Suppressor macrophage (primary cell): ENCODE measurements at regions not wholly inside any gene's neighbourhood (a gene's known extent, or its start where the extent isn't known, plus 50 kb on each side); places are given as distances from the start of the nearest gene placed in this dataset.

Source experiments
- DNase-seq, 4 experiments: peaks; one replicate each; pipeline ENCODE4 v3.0.0-alpha.2; 2020 to 2022

DNA sequence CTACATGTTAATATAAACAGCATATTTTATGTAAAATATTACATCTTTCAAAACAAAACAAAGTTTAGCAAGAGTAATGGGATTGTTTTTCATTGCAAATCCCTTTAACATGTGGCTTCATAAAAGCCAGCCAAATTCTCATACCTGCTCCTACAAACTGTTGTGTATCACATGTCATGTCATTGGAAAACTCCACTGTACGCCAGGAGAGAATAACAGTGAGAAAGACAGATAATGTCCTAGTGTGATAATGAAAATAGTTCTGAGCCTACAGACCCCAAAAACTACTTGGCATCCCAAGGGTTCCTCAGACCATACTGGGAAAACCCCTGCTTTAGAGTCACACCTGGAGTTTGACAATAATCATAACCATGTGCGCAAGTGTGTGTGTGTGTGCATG lies 182.7 kb upstream of the HNRNPA3 start:
- no peak for DNase-seq

DNA sequence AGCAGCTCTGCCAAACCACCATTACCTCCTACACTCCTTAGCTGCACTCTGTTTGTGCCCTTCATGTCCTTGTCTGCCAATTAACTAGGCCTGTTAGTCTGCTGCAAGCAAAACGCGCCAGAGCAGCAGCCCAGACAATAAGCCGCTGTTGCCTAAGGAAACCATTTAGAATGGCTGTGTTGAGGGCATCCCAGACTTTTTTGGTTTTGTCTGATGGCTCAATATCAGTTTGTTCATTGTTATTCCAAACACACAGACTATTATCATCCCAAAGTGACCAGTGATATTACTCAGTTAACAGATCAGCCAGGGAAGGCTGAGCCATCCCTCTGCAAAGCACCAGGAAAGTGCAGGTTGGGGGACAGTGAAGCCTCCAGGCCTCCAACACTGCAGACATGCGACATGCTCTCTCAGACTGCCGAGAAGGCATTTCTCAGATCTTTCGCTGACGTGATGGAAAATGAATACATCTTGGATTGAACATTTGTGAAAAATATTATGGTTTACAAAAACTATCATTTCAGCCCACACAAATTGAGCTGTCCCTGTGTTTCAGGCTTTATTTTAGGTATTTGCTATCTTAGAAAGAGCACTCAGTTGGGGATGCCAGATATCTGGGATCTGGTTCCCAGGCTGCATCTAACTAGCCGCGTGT lies 182.0 kb upstream of the HNRNPA3 start:
- DNase-seq: no peak

DNA sequence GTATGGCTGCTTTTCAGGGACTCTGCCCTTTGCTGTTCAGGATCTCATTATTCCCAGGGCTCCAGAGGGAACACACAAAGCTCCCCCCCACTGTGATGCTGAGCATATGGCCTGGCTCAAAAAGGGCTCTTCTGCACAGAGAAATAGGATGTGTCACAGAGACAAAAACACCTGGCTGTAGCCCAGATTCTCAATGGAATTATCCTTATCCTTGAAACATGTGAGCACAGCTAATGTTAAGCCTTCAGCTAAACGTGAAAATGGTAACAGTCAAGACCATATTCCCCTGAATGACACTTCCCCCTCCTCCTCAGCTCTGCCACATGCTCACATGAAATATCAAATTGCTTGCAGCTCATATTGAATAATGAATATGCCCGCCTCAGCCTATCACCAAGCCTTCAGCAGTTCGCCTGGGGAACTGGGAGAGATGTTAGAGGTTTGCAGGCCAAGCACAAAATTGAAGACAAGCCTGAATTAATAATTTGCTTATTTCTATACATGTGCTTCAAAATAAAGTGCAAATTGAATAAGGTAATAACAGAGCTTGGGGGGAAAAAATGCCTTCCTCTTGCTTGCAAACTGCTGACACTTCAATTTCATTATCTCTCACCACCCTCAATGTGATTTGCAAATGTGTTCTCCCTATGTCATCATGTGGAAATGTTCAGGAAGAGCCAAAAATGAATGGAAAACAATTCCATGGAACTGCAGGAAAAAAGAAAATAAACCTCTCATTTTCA lies 181.0 kb upstream of the HNRNPA3 start:
- no peak for DNase-seq

DNA sequence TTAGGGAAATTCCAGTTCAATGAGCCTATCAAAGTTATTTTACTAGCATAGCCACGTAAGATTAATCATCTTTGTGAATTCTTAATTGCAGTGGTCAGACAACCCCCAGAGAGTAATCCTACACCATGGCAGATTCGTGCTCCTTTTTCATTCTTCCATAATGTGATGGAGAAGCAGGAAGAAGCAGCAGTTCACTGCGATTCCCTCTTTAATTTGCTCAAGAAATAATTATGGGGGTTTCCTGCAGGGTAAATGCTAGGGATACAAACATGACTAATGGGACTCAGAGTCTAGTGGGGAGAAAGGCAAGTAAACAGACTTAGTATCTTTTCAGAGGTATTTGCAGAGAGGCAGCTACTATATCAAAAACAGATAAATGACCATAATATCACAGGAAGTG lies 175.8 kb upstream of the HNRNPA3 start:
- DNase-seq: no peak

DNA sequence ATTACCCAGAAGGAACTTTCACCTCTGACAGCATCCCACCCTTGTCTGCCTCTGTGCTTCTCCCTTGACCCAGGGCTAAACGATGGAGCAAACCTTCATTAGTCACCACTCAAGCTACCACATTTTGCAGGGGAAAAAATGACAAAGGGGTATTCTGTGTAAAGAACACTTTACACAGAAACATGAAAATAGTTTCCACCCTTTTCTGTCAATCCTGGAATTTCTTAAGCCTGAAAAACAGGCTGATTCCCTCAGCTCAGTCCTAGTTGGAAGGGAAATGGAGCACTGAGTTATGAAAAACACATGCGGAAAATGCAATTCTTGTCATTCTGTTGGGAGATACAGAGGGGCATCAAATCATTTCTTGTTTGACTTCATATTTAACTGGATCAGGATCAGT lies 175.0 kb upstream of the HNRNPA3 start:
- no peak for DNase-seq

DNA sequence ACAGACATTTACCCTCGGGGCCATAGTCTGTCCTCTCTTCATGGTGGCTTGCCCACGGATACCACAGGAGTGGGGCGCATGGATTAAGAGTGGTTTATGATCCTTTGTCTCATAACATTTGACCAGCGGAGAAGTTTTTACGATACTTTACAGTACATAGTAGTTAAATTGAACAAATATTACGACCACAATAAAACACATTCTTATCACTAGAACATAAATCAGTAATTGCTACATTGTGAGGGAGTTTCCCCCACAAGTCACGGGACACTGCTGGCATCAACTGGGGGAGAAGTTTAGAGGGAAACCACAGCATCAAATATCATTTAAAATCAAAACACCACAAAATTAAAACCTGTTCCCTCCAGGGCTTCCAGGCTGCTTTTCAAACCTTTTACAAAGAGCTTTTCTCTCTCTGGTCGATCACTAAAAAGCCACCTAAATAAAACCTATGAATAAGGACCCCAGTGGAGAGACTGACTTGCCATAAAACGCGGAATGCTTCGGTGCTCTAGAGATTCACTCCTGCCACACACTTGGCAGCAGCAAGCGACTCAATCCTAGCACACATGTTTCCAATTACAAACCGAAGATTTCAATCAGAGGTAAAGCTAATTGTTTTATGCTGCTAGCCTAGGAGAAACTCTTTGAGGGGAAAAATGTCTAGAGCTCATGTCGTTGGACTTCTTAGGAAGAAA lies 173.7 kb upstream of the HNRNPA3 start:
- no peak for DNase-seq

DNA sequence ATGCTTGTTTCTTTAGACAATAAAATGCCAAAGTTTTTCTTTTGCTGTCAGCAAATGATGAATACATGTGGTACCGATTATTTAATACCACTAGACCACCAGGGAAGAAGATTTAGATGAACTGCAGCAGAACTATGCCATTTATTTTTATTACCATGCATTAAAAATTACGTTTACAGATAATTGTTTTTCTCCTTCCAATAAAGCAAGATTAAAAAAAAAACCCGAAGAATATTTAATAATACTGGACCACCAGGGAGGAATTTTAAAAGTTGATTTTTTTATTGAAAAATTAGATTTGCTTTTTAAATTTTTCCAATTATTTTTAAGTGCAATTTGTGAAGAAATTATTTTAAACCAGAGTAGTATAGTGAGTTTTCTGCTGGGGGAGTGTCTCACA lies 170.3 kb upstream of the HNRNPA3 start:
- no peak for DNase-seq

DNA sequence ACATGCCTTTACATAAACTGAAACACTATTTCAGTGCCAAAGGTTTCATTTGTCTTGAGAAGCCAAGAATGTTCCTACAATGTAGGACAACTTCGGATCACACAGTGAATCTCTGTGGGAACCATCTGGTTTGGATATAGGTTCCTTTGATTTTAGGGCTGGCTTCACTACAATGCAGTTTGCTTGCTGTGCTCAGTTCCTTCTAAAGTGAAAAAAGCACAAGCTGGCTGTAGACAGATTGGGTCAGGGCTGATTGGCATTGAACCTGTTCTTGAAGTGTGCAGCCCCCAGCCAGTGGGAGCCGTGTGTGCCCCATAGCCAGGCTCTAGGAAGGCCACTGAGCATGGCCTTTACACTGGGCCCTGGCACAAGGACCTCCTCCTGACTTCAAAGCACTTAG lies 167.9 kb upstream of the HNRNPA3 start:
- DNase-seq: no peak

DNA sequence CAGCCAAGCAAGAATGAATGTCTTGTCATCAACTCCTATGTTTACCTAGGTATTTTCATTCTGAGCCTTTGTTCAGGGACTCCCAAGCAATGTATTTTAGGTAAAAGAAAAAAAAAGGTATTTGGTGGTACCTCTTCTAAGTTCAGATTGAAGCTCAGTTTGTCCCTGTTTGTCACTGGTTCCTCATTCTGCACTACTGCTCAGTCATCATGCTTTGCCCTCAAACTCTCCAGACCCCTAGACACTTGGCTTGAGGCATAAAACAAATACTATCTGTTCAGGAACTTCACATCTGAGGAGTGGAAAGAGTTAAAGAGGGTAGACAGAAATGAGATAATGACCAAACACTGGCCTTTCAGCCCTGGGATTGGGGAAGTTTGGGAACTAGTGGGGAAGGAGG lies 163.6 kb upstream of the HNRNPA3 start:
- DNase-seq: no peak

DNA sequence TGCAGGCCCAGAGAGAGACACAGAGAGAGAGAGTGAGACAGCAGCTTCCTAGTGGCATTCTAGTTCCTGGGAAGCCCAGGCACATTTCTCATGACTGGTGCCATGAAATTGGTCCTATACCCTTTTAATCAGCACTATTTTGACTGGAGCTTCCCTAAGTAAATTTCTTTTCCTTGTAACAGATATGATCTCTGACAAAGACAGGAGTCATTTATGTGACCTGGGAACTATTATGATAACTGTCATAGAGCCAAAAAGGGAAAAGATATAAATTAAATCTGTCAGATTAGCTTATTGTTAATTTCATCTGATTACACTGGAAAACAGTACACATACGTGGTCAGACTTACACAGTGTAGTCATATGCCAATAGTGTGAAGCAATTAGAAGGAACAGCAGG lies 161.3 kb upstream of the HNRNPA3 start:
- no peak for DNase-seq

DNA sequence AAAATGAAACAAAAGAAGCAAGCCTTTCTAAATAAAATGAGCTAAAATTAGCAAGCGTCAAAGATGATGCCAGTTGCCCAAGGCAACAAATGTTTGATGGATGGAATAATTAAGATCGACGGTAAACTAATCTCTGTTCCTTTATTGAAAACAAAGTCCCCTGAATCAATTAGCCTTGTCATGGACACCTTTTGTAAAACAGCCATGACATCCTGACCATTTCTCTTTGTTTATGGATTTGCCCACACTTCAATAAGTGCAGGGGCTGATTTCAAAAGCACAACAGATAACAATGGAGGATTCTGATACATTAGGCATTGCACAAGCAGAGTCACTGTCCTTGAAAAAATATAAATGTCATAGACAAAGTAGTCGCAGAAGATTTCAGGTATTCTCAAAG lies 160.1 kb upstream of the HNRNPA3 start:
- DNase-seq: no peak

DNA sequence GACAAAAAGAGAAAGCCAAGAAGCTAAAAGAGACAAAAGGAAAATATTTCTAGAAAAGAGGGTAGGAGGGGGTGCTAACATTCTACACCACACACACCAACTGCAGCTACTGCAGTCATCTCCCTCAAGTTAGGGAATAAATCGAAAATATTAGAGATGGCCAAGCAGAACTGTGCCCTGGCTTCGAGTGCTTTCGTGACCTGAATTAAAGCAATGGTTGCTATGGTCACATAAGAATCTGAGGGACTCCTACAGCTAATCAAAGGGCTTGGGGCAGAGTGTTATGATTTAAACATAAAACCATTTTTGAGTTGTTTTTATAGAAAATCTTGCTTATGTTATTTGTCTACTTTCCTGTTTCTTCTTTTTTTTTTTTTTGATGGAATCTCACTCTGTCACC lies 159.6 kb upstream of the HNRNPA3 start:
- no peak for DNase-seq

DNA sequence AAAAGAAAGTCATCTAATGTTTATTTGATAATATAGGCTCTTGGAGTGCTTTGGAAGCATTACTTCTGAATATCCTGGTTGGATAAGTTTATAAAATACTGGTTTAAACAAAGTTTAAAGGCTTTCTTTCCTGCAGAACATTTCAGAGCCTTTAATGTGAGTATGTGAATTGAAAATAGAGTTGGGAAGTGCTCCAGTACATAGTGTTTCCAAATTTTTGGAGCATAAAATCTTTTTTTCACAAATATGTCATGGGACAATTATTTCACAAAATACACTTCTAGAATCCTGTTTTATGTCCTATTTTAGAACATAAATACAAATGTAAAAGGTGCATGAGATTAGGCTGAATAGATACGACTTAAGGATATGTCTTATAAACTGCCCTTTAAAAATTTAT lies 158.9 kb upstream of the HNRNPA3 start:
- no peak for DNase-seq

DNA sequence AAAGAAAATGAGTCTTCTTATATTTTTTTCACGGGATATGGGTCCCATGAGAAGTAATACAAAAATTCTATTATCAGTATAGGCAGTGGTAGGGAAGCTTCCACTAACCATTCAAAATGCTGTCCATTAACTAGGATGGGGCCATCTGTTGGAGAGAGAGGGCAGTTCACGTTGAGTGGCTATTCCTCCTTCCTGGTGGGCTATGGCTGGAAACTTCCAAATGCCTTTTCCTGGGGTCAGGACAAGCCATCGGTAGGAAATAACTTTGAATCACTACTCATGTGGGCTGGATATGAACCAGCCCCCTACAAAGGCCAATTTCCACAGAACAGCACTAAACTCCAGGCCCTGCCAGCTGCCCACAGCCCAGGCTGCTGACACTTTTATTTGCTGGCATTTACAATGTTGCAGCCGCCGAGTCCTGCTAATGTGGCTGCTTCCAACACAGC lies 156.1 kb upstream of the HNRNPA3 start:
- DNase-seq: peak in 1 of 4 experiments; percentile 9

DNA sequence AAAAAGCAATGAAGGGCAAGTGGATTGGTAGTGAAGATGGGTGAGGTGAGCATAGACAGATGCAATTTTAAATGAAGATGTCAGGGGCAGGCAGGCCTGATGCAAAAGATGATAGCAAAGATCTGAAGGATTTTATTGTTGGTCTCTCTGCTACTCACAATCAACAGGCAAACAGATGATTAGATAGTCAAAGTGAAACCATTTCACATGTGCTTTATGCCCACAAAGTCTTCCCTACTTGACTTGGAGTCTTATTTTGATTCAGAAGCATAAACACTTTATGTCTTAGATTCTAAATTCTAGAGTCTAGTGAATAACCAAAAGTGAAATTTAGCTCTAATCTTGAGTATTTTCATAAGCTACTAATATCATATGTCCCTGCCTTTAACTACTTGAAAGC lies 153.8 kb upstream of the HNRNPA3 start:
- DNase-seq: no peak

DNA sequence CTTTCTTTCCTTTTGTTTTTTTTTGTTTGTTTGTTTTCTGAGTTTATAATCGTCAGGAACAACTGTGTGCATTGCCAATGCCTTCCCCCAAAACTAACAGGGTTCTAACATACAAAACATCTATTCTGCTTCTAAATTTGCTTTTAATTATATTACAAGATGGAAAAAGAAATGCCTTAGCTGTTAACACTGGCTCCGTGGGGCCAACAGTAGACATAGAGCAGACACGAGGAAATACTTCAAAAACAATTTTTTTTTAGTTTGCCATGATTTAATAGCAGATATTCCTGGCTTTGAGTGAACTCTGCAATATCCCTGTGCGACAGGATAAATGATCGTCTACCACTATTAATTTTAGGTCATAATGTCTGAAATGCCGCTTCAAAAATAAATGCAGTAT lies 153.3 kb upstream of the HNRNPA3 start:
- no peak for DNase-seq

DNA sequence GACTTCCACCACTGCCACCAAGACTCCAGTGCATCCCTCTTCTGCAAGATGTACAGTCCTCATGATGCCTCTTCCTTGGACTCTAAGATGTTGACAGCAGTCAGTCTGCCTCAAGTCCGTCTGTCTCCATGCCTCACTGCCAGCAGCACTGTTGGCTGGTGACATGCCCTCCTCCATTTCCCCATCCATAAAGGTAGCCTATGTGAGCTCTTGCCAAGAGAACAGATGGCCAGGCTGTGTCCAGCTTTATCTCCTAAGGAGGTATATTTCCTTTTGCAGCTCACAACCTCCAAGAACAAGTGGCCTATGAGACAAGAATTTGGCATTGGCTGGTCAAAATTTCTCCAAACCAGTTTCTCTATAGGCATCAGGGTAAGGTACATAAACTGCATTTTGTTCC lies 149.3 kb upstream of the HNRNPA3 start:
- DNase-seq: no peak

DNA sequence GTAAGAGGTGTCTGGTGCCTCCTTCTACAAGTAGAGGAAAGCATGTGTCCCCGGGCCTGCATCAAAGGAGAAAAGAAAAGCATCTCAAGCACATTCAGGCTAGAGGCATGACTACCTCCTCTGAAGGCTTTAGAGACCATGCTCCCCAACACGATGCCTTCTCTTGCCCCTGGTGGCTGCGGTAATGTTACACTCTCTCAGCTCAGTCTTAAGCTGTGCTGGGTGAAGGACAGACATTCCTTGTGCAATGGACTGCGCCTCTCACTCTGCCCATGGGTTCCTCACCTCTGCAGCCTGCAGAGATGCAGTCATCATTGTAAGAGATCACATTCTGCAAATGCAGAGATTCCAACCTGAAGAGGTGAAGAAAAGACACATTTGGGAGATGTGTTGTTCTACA lies 148.2 kb upstream of the HNRNPA3 start:
- no peak for DNase-seq

DNA sequence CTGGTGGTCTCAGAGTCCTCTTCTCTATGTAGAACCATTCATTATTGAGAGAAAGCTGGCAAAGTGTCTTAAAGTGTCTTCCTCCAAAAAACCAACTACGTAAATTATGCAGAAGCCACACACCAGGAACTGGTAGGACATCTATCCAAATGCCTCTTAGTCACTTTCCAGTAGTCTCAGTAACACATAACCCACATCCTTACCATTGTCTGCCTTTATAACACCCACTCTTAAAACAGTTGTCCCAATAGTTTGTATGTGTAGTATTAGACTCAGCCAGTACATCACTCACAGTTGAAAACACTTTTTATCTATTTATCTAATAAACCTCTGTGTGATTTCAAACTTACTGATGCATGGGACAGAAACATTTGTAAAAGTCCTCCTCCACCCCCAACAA lies 143.6 kb upstream of the HNRNPA3 start:
- no peak for DNase-seq

DNA sequence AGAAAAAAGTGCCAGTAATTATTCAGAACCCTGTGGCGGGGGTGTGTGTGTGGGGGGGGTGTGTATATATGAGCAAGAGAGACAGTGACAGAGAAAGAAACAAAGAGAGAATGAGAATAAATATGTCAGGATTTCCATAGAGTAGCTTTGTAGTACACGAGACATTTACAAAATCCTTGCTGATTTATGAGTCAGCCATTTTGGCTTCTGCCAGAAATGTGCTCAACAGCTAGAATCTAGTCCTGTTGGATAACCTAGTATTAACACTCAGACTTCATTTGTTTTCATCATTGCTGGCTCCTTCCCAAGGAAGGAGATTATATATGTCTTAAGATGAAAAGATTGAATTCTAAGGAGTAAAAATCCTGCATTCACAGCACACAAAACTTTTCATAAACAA lies 140.5 kb upstream of the HNRNPA3 start:
- DNase-seq: no peak

DNA sequence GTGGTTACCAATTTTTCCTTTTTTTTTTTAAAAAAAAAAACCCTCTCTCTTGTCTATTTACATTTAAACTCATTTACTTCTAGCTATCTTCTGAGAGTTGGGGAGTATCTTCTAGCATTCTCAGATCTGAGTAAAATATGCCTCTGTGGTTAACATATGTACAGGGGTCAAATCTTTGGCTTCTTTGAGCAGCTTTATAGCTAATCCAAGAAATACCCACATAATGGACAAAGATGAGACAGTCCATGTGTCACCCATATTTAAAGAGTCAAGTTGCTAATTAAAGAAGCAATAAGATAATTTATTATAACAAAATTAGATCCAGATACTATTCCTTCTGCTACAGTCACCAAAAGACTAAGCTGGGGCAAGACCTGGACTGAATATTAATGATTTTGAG lies 139.0 kb upstream of the HNRNPA3 start:
- no peak for DNase-seq

DNA sequence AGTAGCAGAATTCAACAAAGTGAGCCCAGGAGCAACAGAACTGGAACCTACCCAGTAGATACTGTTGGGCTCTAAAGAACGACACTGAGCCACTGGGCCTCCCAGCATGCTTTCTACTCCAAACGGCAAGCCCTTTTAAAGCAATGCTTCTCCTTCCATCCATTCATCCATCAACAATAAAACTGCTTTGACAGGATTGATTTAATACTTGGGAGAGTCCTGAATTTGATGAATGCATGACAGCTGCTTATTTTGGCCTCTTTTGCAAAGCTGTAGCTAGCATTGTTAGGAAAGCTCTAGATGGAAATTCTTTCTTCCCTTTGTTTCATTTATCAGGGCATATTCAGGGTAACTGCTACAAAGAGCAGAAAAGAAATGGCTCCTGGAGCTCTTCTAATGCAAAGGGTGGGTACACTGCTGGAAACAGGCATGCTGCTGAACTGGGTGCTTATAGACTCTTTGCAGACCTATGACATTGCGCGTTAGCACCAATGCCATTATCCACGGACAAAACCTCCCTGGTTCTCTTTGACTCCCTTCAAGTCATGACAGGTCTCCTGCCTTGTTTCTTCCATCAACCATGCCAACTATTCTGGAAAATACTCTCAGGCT lies 138.4 kb upstream of the HNRNPA3 start:
- no peak for DNase-seq

DNA sequence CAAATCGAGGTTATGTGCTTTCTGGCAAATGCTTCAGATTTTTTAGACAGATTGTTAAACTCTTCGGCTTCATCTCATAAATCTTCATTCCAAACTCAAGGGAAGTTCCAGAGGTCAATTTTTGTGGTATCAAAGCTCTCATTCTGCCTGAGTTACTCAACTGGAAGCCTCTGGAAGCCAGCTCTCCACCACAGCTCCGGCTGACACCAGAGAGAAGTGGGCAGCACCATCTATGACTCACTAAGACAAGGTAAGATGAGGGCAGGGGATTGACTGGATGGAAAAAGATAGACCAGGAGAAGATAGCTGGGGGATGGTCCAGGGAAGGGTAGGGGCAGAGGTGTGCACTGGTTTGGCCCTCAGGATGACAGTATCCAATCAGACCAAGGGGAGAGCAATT lies 137.3 kb upstream of the HNRNPA3 start:
- no peak for DNase-seq
